Activated CD4-positive, alpha-beta T cell treated with anti-CD3 and anti-CD28 coated beads for 24 hours (primary cell): ENCODE measurements at regions not wholly inside any gene's neighbourhood (a gene's known extent, or its start where the extent isn't known, plus 50 kb on each side); places are given as distances from the start of the nearest gene placed in this dataset.
"Not testable (repeated sequence)": the region's sequence is repeated elsewhere in the genome, so short reads cannot be mapped to it uniquely, and the experiment has no call there.

ENCODE experiments used
- DNase-seq, 2 donors: peaks; one replicate each; pipeline ENCODE4 v3.0.0-alpha.2; 2020; ENCODE audit warnings: low read depth in 2 of 2

DNA sequence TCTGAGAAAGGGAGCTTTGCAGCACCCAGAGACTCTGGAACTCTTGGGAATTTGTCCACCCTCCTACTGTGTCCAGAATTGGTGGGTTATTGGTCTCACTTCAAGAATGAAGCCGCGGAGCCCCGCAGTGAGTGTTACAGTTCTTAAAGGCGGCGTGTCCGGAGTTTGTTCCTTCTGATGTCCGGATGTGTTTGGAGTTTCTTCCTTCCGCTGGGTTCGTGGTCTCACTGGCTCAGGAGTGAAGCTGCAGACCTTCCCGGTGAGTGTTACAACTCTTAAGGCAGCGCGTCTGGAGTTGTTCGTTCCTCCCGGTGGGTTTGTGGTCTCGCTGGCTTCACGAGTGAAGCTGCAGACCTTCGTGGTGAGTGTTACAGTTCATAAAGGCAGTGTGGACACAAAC, 824.7 kb downstream of the LRRTM4 start:
- DNase-seq: not testable (repeated sequence)

DNA sequence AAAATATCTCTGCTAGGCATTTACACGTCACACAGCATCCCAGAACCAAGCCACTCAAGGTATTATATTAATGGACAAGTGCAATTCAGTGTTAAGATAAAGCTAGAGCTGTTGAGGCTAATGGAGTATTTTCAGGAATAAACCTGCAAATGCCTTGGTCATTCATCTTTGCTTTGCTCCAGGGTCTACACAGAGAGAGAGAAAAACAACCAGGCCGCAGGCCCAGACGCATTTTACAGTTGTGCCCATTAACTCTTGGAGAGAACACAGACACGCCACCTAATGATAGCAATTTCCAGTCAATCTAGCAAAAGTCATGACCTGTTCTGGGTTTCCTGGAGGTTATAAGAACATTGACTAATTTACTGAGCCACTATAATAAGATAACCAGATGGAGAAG, 829.3 kb downstream of the LRRTM4 start:
- no peak for DNase-seq

DNA sequence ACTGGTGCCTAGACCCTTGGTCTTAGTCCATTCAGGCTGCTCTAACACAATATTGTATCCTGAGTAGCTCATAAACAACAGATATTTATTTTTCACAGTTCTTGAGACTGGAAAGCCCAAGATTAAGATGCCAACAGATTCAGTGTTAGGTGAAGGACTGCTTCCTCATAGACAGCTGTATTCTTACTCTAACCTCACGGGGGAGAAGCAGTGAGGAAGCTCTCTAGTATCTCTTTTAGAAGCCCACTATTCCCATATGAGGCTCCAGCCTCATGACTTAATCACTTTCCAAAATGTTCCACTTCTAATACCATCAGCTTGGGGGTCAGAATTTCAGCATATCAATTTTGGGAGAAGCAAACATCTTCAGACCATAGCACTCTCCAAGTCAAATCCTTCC, 833.4 kb downstream of the LRRTM4 start:
- no peak for DNase-seq

DNA sequence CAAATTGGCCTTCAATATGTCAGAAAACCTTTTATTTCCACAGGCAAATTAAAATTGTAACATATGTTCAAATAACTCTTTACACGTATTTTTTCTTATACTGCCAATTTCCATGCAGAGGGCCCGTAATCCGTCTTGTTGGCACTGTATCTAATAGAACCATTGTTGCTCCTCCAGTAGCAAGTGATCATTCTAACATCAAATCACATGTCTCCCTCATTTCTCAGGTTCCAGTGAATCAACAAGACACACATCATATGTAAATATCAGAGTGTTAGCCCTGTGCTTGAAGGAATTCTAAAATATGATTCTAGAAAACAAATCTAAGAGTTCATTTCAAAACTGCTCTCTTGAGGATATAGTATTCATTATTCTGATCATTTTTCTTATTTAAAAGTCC, 834.3 kb downstream of the LRRTM4 start:
- no peak for DNase-seq

DNA sequence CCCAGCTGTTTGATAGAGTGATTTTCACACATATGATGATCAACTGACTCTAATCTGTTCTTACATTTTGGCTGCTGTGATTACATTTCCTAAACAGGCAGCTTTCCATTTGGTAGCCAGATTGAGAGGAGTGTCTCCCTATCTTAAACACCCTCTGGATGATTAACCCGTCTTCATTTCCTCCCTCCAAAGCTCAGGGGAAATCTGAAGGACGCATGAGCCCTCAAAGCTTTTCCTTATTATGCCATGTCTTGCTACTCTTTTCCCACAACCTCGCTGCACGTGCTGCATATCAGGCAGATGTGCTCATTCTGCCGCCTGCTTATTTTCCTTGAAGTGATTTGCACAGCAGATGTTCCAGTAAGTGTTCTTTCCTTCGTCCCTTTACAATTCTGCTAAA, 837.4 kb downstream of the LRRTM4 start:
- DNase-seq: no peak

DNA sequence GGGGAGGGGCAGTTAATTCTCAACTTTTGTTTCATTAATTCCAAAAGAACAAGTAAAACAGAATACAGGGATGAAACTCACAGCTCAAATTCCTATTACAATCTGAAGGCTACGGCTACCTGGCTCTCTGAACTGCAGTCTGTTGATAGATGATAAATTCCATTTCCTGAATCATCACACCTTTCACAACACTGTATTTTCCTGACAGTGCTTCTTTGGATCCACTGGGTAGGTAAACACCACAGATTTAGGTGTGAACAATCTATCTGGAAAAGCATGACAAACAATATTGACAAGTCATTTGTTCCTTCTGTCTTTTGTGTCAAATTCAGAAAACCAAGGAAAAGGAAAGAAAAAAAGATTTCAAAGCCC, 843.2 kb downstream of the LRRTM4 start:
- no peak for DNase-seq

DNA sequence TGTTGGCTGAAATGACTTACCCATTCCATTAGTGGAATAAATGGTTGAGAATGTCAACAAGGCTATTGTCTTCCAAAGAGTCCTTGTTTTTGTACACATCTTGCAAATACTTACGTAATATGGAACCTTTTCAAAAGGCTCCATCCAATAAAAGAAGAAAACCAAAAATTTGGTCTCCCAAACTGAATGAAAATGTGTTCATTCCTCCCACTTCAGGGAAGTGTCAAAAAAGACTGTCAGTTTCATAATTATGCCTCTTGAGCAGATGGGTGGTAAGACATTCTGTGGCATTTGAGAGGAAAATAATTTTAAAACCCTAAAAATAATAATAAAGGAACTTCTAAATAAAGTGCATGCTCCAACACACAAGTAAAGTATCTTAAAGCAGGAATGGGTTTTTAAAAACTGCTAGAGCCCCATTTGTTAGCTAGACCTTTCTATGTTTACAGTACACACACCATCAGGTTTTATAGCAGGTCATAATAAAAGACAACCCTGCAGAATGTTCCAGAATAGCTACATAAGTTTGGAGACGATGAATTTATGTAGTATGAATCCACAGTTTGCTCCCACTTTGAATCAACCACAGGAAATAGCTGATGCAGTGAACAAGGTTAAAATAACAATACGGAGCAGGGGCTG, 843.7 kb downstream of the LRRTM4 start:
- DNase-seq: no peak

DNA sequence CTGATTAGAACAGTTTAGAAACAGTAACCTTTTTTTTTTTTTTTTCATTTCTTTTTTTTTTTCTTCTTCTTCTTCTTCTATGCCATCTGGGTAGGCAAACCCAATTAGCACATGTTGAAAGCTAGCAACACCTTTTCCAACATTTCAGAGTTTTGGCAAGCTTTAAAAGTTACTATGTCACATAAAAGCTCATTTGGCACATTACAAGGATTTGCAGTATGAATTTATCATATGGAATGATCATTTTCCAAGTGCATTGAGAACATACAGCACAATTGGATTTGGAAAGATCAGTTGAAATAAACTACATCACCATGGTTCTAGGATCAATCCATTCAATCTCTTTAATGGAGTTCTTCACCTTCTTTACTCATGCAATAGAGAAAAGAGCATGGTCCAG, 847.0 kb downstream of the LRRTM4 start:
- no peak for DNase-seq

DNA sequence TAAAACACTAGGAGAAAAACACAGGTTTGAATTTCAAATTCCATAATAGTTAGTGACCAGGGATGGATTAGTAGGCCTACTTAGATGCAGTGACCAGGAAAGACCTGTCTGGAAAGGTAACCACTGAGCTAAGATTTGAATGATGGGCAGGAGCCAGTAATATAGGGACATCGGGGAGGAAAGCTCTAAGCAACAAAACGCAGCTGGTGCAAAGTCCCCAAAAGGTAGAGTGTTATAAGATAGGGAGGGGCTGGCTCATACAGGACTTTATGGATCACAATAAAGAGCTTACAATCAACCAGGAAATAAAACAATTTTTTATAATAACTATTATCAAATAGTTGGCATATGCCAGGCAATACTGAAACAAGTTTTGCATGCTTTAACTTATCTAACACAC, 849.4 kb downstream of the LRRTM4 start:
- DNase-seq: no peak

DNA sequence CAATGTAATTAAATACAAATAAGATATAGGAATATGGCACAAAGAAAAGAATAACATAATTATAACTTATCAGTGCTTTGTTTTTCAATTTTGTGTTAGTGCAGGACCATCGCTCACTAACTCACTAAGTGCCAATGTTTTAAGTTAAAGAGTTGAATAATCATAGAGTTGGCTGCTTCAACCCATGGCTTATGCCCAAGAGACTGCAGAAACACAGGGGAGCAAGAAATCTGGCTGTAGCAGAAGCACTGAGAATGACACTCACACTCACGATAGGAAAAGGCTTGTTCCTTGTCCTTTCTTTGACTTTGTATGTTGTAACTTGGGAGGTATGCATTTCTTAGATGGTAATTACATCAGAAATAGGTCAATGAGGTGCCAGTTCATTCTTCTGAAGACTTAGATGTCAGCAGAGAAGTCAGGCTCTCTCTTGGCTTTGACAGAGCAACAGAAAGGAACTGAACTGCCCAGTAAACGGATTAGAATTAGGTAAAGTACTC, 852.2 kb downstream of the LRRTM4 start:
- no peak for DNase-seq

DNA sequence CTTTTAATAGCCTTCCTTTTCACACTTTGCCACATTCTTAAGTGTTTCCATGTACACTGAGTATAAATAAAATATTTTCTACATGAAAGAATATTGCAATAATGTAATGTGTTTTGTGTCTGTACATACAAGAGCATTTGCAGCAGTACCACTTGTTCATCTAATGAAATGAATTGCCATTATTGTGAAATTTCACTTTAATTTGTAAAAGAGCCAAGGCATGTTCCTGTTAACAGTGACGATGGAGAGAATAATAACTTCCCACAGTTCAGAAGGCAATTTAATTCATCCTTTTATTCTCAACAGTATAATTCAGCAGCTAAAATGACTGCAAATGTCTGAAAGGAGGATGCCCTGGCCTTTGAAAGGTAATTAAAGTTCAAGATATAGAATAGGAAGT, 853.9 kb downstream of the LRRTM4 start:
- no peak for DNase-seq

DNA sequence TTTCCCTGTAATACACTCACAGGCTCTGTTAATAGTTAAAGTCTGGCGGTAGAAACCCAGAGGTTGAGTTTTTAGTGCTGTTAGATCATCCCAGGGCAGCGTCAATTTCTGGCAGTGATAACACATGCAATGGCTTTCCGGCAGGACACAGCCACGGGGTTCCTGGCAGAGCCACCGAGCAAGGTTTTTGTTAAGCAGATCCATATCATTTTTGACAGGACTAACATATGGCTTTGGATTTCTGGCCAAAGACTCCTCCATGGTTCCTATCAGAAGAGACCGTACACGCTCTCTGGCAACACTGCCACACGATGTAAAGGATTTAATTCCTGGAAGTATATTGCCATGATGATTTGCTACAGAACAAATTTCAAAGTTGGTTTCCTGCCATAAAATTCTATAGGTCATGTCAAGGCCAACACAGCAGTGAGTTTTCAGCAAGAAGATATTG, 854.3 kb downstream of the LRRTM4 start:
- DNase-seq: no peak

DNA sequence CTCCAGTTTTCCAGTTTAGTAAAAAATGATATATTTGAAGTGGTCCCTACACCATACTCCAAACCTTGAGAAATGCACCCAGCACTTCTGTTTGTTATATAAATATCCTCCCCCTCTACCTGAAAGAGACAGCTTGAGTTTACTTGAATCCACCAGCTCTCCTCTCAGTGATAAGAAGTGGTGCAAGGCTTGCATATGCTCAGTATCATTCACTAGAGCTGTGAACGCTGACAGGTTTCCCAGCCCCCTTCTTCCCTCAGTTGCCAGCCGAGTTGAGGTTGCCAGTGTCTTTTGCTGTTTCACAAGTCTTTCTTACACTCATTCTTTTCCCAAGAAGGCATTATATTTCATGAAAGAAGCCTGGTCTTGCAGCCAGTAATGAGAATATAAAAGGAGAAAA, 880.0 kb downstream of the LRRTM4 start:
- DNase-seq: no peak

DNA sequence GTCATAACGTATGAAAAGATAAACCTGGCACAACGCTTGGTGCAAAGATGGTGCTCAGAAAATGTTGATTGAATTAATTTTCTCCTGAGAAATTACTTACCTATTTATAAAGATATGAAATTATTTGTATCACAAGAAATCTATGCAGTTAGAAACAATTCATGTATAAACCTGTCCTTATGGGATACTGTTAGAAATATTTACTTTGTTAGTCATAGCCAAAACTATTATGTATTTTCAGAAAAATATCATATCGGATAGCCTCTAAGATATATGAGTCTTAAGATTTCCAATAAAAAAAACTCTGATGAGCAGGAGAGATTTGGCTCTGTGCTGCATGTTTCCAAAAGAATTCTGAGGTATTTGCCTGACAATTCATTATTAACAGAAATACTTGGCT, 880.7 kb downstream of the LRRTM4 start:
- DNase-seq: no peak

DNA sequence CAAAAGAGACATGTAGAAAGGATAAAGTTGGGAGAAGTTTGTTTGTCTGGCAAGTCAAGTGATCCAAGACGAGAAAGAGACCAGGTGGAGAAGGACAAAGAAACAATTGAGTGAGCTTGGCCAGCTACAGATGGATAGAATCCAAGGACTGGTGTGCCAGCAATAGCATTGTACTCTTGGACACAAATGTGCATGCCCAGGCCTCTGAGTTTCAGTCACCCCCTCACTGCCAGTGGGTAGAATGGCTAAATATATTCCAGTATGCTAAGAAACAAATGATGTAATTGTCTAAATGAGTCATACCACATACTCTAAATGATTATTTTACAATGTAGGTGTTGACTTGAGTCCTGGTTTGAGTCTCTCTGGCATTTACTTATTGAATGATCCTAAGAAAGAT, 881.3 kb downstream of the LRRTM4 start:
- no peak for DNase-seq

DNA sequence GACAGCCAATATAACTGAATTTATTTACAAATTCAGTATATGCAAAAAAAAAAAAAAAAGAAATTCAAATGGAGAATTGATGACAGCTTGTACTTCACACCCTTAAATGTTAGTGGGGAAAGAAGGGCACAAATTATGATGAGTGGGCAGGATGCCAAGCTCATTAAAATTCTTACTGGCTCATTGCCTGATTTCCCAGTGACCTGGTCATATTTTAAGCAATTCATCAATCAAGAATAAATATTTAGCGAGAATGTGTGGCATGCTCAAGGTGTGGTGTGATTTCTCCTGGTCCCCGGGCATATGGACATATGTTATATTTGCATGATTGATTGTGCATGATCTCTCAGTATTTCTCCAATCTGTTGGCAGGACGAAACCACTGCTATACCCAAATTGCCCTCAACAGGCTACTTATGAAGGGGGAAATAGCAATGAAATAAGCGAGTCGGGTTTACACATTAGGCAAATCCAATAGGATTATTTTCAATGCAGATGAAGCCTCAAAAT, 883.0 kb downstream of the LRRTM4 start:
- no peak for DNase-seq

DNA sequence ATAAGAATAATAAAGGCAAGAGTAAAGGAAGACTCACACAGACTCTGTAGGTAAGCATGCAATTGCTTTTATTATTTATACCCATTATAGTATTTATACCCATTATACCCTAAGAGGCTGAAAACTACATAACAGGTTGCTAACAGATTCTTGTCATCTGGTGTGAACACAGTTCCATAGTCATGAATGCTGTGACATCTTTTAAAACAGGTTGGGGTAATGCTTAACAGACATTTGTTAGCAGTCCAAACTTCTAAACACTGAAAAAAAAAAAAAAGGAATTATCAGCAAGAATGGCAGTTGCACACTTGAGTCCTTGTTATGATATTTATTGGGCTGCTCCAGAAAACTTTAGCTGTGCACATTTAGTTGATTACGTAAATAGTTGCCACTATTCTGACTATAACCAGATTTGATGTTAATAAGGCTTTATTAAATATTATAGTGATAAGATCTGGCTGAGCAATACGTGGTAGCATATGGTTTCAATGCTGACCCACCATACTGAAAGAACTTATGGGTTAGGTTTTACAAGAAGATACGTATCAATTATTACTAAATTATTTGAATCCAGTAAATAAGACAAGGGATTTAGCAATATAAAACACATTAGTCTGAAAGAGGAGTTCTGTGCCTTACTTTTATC, 888.8 kb downstream of the LRRTM4 start:
- DNase-seq: no peak

DNA sequence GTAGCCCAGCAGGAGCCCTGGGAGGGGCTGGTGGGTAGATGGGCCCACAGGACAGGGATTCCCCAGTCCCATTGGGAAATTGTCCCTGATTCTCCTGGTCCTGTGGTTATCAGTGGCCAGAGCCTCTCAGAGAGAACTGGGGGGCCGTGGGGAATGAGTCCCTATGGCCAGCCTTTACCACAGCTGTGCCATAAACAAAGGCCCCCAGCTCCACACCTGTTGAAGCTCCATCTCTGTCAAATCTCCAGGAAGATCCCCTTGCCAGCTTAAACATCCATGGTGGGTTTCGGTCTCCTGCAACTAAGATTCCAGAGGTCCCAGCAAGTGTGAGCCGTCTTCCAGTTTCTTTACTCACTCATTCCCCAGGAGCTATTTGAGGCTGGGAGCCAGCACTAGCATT, 897.1 kb downstream of the LRRTM4 start:
- no peak for DNase-seq

DNA sequence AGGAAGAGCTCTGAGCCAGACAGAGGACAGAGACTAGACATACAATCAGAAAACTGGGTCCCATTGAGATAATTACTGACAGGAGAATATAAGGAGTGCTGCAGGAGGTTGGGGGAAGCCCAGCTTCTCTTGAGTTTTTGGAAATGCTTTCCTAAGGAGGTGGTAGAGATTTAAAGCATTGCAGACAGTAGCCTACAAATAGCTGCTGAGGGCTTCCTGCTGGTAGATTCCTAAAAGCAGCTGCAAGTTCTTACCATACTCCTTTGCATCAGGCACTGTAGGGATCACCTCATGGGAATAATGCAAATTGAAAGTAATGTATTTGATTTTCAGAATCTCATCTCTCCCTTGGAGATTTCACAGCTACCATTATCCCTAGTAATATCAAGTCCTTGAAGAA, 902.6 kb upstream of the GCFC2 start:
- no peak for DNase-seq

DNA sequence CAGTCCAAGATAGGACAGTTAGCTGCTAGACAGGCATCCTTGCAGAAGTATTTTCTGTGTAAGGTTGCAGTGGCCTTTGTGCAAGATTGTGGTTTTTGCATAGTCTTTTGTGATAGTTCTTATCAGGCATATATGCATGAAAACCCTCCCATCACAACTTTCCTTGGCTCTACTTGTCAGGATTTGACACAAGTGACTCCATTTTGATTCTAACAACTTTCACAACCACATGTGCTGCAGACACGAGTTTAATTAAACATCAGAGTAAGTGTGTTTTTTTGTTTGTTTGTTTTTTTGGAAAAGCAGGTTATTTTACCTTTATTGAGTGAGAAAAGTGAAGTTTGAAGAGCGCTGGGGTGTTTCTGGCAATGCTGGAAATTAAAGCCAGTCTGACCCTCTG, 902.0 kb upstream of the GCFC2 start:
- DNase-seq: no peak

DNA sequence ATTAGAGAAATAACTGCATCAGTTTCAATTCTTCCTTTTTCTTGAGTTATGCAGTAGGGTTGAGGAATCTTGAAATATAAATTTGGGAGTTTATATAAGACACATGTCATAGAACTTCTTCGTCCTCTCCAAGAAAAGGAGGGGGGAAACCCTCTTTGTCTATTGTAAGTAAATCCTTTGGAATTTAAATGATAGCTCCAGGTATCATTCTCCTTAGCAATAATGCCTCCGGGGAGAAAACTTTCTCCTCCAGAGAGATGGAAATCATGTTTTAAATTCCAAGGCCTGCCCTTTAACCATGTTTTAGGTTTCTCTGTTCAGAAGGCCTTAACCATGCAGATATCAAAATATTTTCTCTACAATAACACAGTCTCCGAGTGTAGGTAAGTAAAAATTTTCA, 899.7 kb upstream of the GCFC2 start:
- DNase-seq: no peak

DNA sequence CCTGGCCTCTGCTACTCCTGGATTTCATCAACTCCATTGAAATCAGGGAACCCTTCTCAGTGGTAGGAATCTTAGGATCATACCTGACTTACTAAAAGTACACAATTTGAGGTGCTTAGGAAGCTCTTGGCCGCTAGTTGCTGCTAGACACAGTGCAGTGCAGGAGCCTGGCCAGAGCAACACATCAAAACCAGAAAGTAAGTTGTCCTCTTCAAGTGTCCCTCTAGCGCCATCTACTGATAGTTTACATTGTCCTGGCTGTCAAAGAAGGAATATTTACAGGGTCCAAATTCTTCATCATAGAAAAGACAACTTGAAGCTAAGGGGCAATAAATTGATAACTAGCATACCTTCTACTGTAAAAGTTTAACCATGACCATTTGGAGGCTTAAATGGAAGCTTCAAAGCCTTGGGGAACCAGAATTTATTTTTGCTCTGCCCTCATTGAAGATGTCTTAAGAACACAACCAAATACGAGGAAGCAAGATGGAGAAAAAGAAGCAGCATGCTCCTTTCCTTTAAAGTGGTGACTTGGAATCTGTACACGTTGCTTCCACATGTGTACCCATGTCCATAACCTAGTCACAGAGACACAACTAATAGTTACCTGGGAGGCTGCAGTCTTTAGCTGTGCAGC, 889.1 kb upstream of the GCFC2 start:
- no peak for DNase-seq

DNA sequence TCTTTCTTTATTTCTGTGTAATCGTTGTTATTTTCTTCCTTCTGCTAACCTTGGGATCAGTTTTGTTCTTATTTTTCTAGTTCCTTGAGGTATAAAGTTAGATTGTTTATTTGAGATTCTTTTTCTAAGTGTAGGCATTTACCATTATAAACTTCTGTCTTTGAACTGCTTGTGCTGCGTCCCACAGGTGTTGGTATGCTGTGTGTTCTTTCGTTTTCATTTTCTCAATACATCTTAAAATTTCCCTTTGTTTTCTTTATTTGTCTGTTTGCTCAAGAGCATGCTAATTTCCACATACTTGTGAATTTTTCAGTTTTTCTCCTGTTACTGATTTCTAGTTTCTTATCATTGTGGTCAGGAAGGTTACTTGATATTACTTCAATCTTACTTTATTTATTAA, 873.8 kb upstream of the GCFC2 start:
- DNase-seq: no peak
